ENCODE measurements at regions not wholly inside any gene's neighbourhood (a gene's known extent, or its start where the extent isn't known, plus 50 kb on each side); places are given as distances from the start of the nearest gene placed in this dataset.
"Not testable (repeated sequence)": the region's sequence is repeated elsewhere in the genome, so short reads cannot be mapped to it uniquely, and the experiment has no call there.

DNA sequence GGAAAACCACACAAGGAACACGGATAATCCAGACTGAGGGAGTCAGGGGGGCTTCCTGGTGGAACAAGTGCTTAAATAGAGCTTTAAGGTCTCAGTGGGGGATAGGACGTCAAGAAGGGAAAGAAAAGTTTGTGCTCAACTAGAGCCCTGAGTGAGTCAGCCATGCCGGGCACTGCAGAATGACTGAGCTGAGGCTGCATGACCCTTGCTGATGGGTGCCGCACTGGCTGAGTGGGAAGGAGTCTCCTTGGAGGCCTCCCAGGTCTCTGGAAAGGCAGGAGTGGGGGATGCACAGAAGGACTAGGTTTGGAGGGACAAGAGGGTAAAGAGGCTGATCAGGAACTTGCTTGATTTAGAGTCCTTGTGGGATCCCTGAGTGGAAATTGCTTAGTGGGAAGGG is 150.3 kb downstream of the RPLP1 start:
- no peak for DNase-seq

- no peak for DNase-seq
These were observed 150.9 kb downstream of the RPLP1 start for GRCh38 chr15:69603369-69604071.

GRCh38 chr15:69604072-69604411 is 151.4 kb downstream of the RPLP1 start:
- DNase-seq, result no peak

GRCh38 chr15:69606144-69606543 is 153.5 kb downstream of the RPLP1 start:
- DNase-seq, result no peak

- peak; percentile 57 for DNase-seq
These were observed 154.4 kb downstream of the RPLP1 start for GRCh38 chr15:69606921-69607500.

GRCh38 chr15:69608661-69609060 is 156.0 kb downstream of the RPLP1 start:
- DNase-seq, result no peak

- DNase-seq, result peak; percentile 57
These were observed 156.6 kb downstream of the RPLP1 start for GRCh38 chr15:69609176-69609575.

DNA sequence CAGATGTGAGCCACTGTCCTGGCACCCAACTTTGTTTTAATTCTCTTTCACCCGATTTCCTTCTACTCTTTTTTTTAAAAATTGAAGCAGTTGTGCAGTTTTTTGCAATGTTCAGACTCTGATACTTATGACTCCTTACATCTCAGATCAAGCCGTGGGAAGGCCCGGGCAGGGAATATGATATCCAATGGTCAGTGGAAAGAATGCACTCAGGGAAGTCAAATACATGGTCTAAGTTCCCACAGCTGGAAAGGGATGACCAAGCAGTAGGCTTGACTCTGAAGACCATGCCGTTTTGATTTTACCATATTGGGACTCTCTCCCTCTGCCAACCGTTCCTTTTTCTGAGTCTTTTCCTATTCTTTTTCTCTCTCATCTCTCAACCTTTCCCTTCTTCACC is 157.2 kb downstream of the RPLP1 start:
- DNase-seq, result no peak

DNA sequence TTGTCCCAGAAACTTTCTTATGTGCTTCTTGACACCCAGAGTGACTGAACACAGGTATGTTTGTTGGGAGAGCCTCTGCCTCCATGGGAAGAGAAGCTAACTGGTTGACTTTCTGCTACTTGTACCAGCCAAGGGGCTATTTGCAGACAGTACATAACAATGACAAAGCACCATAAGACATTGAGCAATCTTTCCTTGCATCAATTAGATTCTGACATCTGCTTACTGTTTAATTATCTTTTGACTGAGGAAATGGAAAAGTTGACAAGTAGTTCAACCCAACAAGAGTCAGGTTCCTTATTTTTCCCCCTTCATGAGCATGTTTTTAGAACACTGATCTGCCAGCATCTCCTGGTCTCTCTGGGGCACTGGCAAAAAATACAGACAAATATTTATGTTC is 157.7 kb downstream of the RPLP1 start:
- DNase-seq, result no peak

GRCh38 chr15:69610858-69611257 is 158.2 kb downstream of the RPLP1 start:
- no peak for DNase-seq

- no peak for DNase-seq
These were observed 159.5 kb downstream of the RPLP1 start for GRCh38 chr15:69612112-69612511.

DNA sequence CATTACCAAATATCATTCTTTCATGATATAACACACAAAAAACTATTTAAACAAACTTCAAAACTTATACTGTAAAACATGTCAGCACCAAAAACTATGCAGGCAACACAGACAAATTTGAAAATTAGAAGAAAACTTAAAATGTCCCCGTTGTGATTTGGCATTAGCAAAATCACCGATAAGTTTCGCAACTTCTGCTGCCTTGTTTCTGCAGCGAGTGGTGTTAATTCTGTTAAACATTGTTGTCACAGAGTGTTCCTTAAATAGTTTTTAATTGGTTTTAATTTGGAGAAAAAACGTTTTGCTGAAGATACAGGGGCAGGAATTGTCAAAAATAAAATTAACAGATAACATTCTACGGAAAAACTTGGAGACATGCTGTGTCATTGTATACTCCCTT is 160.6 kb downstream of the RPLP1 start:
- DNase-seq, result no peak

DNA sequence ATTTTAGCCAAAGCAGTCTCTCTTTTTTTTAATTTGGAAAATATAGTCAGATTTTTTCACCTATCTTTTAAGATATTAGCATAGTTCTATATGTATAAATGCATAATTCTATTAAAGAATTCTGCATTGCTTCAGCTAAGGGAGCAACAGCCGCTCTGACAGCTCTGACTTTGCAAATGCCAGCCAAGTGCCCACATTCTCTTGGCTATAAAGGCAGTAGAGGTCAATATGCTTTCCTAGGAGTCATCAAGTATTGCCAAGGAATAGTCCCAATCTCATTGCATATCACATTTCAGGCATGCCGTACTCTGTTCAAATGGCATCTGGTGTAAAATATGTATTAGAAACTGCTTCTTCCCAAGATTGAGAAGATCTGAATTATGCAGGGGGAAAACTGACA is 161.4 kb downstream of the RPLP1 start:
- DNase-seq, result no peak

GRCh38 chr15:69615736-69616135 is 163.1 kb downstream of the RPLP1 start:
- DNase-seq, result no peak

- no peak for DNase-seq
These were observed 163.9 kb downstream of the RPLP1 start for GRCh38 chr15:69616558-69616957.

- DNase-seq, result not testable (repeated sequence)
These were observed 164.5 kb downstream of the RPLP1 start for GRCh38 chr15:69617144-69617543.

- no peak for DNase-seq
These were observed 171.0 kb downstream of the RPLP1 start for GRCh38 chr15:69623392-69624154.

- DNase-seq, result no peak
These were observed 171.5 kb downstream of the RPLP1 start for GRCh38 chr15:69624155-69624520.

DNA sequence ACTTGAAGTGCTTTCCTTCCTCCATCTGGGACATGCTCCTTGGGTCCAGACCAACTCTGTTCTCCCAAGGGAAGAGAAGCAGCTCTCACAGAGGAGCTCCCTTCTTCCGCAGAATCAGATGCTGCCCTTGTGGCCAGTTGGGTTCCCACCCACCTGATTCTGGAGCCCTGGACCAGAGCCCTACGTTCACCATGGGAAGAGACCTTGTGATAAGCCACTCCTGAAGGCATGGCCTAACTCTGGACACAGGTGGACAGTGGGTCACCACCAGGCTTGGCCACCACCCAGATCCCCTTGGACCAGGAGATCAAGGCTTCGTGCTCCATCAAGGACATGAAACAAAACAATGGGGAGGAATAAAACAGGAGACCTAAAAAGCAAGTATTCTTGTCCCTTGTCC is 172.2 kb downstream of the RPLP1 start:
- DNase-seq, result no peak

- no peak for DNase-seq
These were observed 172.7 kb downstream of the RPLP1 start for GRCh38 chr15:69625328-69625727.

DNA sequence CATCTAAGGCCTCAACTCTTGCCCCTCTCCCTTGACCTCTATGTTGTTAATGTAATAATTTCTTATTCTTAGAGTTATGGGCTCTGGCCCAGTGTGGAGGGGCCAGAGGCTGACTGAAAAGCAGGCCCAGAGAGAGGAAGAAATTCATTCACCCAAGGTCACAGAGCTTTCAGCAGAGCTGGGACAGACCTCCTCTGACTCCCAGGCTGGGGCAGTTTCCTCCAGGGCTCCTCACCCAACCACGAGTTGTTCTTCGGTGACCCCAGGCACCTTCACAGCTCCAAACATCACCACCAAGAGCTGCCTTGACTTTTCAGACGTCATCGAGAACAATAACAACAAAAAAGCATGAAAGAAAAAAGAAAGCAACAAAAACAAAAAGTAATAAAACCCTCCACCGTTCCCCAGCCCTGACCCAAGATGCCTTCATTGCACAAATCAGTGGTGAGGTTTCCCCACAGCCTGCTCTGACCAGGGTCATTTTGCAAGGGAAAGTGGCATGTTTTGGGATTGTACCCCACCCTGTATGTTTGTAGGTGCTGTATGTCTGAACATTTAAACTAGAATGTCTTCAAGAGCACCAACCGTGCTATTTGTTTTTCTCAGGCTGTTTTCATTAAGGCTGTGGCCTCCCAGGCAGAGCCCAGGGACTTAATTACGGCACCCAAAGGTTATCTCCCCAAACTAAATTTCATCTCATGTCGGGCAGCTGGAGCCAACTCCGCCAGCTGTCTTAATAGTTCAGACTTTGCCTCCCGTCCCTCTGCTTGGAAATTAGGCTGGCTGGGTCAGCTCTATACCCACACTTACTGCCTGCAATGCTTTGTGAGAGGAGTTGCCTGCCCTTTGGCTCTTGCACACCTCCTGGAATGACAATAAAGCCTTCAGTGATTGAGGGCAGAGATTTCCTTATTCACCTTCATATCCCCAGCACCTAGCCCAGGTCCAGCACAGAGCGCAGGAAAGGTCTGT is 173.8 kb downstream of the RPLP1 start:
- no peak for DNase-seq

- no peak for DNase-seq
These were observed 175.0 kb downstream of the RPLP1 start for GRCh38 chr15:69627548-69628158.
